ENCODE measurements at regions not wholly inside any gene's neighbourhood (a gene's known extent, or its start where the extent isn't known, plus 50 kb on each side); places are given as distances from the start of the nearest gene placed in this dataset.

DNA sequence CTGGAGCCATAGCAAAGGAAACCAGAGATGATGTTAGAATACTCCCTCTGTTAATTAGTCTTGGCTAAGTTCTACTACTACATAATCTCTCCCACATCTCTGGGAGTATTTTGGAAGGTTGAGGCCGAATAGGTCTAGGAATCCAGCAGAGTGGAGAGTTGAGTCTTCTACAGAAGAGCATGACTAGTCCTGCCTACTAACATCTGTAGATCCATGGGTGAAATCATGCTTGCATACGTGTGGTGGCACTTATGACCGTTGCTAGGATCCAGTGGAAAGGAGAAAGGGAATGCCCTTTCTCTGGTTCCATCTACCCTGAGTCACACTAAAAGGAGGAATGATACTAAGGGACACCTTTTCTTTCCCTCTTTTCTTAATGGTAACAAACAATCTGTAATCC is 425.4 kb downstream of the KDM5D start:
- H3K36me3 Mint-ChIP-seq (ENCODE audit: low read depth) = no peaks in the 10 kb centered on the region
- no peak overlapping the region for H3K4me3 Mint-ChIP-seq
- ChIA-PET POLR2A (no interaction called here), CTCF (no interaction called here)
- H3K27me3 Mint-ChIP-seq = no peaks in the 10 kb centered on the region
- intact Hi-C loops (cut with DNase I, micrococcal nuclease) = no loop called here
- TF ChIP-seq, protein P1, sequence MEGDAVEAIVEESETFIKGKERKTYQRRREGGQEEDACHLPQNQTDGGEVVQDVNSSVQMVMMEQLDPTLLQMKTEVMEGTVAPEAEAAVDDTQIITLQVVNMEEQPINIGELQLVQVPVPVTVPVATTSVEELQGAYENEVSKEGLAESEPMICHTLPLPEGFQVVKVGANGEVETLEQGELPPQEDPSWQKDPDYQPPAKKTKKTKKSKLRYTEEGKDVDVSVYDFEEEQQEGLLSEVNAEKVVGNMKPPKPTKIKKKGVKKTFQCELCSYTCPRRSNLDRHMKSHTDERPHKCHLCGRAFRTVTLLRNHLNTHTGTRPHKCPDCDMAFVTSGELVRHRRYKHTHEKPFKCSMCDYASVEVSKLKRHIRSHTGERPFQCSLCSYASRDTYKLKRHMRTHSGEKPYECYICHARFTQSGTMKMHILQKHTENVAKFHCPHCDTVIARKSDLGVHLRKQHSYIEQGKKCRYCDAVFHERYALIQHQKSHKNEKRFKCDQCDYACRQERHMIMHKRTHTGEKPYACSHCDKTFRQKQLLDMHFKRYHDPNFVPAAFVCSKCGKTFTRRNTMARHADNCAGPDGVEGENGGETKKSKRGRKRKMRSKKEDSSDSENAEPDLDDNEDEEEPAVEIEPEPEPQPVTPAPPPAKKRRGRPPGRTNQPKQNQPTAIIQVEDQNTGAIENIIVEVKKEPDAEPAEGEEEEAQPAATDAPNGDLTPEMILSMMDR (IDR thresholded peaks at IDR 0.05) = no peak
- no peaks in the 10 kb centered on the region for H3K27me3 ChIP-seq (ENCODE audit: control insufficient read depth in 1 of 2, insufficient read depth in 2 of 2, low read length in 2 of 2)
- H3K27ac Mint-ChIP-seq = no peak overlapping the region
- H3K4me3 ChIP-seq (ENCODE audit: low read length) = no peak overlapping the region
- no peaks in the 10 kb centered on the region for H3K4me1 ChIP-seq (ENCODE audit: insufficient read depth, low read length)
- peaks cover 2% of the 10 kb centered on the region for H3K9me3 Mint-ChIP-seq
- no peaks in the 10 kb centered on the region for H3K9me3 ChIP-seq (ENCODE audit: control insufficient read depth in 1 of 2, insufficient read depth in 1 of 2, low read length in 2 of 2)
- no peak overlapping the region for H3K27ac ChIP-seq (ENCODE audit: low read depth in 1 of 2, low read length in 2 of 2)
- no peaks in the 10 kb centered on the region for H3K36me3 ChIP-seq (ENCODE audit: insufficient read depth, low read length)
- no peaks in the 10 kb centered on the region for H3K4me1 Mint-ChIP-seq (ENCODE audit: low read depth)
- no peak for DNase-seq
- ATAC-seq (ENCODE audit: poor library complexity) = no peak

DNA sequence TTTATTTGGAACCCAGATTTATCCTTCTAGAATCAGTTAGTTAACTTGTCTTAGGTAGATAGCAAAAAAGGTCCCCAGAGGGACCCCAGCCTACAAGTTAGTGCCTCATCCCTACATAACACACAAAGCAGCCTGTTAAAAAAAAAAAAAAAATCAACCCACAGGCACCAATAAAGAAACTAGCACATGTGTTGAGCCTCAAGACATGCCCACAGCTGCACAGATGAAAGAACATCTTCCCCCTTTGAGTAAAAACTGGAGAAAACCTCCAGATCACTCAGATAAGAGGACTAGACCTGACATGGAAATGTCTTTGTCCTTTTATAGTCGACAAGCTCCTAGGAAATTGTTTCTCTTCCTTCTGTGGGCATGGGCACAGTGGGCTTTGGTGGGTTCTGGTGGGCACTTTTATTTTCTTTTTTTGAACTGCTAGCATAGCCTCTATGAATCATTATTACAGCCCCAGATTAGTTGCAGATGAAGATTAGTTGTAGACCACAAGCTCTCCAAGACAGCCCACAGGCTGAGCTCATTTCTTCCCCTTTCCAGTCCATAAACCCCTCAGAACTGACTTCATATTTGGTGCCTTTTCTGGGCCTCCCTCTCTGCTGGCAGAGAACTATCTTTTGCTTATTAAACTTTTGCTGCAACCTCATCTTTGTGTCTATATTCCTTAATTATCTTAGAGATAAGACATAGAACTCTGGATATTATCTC is 427.1 kb downstream of the KDM5D start:
- Mint-ChIP-seq H3K36me3 (ENCODE audit: low read depth) (no peaks in the 10 kb centered on the region), H3K4me3 (no peak overlapping the region), H3K27ac (no peak overlapping the region), H3K4me1 (ENCODE audit: low read depth) (no peaks in the 10 kb centered on the region), H3K27me3 (no peaks in the 10 kb centered on the region), H3K9me3 (peaks cover 2% of the 10 kb centered on the region)
- TF ChIP-seq, protein P1 (IDR thresholded peaks at IDR 0.05) = no peak
- Histone ChIP-seq H3K27ac (ENCODE audit: low read depth in 1 of 2, low read length in 2 of 2) (no peak overlapping the region), H3K4me1 (ENCODE audit: insufficient read depth, low read length) (no peaks in the 10 kb centered on the region), H3K4me3 (ENCODE audit: low read length) (no peak overlapping the region), H3K36me3 (ENCODE audit: insufficient read depth, low read length) (no peaks in the 10 kb centered on the region), H3K27me3 (ENCODE audit: control insufficient read depth in 1 of 2, insufficient read depth in 2 of 2, low read length in 2 of 2) (no peaks in the 10 kb centered on the region), H3K9me3 (ENCODE audit: control insufficient read depth in 1 of 2, insufficient read depth in 1 of 2, low read length in 2 of 2) (no peaks in the 10 kb centered on the region)
- intact Hi-C loops (cut with DNase I, micrococcal nuclease) = no loop called here
- POLR2A ChIA-PET = no interaction called here
- no peak for ATAC-seq (ENCODE audit: poor library complexity)
- DNase-seq = no peak
- CTCF ChIA-PET = no interaction called here

DNA sequence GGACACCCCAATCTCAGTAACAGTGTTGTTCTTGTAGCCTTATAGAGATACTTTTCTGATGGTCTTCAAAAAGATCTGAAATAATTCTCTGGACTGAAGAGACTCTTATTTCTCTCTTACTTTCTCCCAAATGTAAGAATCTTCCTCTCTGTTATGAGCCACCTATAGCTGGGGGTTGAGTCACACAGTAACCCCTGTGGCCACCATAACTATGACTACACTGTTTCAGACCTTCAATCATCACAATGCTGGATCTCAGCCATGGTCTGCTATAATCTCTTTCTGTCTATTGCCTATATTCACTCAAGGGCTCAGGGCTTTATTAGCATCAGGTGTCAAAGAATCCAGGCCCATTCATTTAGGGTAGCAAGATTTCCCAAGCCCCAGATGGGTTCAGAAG is 436.9 kb downstream of the KDM5D start:
- TF ChIP-seq, protein P1 (IDR thresholded peaks at IDR 0.05) = no peak
- Histone ChIP-seq H3K27ac (ENCODE audit: low read depth in 1 of 2, low read length in 2 of 2) (no peak overlapping the region), H3K4me3 (ENCODE audit: low read length) (no peak overlapping the region), H3K4me1 (ENCODE audit: insufficient read depth, low read length) (no peaks in the 10 kb centered on the region), H3K27me3 (ENCODE audit: control insufficient read depth in 1 of 2, insufficient read depth in 2 of 2, low read length in 2 of 2) (no peaks in the 10 kb centered on the region), H3K9me3 (ENCODE audit: control insufficient read depth in 1 of 2, insufficient read depth in 1 of 2, low read length in 2 of 2) (no peaks in the 10 kb centered on the region), H3K36me3 (ENCODE audit: insufficient read depth, low read length) (no peaks in the 10 kb centered on the region)
- Mint-ChIP-seq H3K4me3 (no peak overlapping the region), H3K4me1 (ENCODE audit: low read depth) (no peaks in the 10 kb centered on the region), H3K36me3 (ENCODE audit: low read depth) (no peaks in the 10 kb centered on the region), H3K9me3 (no peaks in the 10 kb centered on the region), H3K27me3 (no peaks in the 10 kb centered on the region), H3K27ac (no peak overlapping the region)
- intact Hi-C loops (cut with DNase I, micrococcal nuclease) = no loop called here
- no peak for DNase-seq
- ChIA-PET POLR2A (no interaction called here), CTCF (no interaction called here)
- no peak for ATAC-seq (ENCODE audit: poor library complexity)

All from CD4-positive, alpha-beta T cell (primary cell).